ENCODE measurements at regions not wholly inside any gene's neighbourhood (a gene's known extent, or its start where the extent isn't known, plus 50 kb on each side); places are given as distances from the start of the nearest gene placed in this dataset.
"Not testable (repeated sequence)": the region's sequence is repeated elsewhere in the genome, so short reads cannot be mapped to it uniquely, and the experiment has no call there.

DNA sequence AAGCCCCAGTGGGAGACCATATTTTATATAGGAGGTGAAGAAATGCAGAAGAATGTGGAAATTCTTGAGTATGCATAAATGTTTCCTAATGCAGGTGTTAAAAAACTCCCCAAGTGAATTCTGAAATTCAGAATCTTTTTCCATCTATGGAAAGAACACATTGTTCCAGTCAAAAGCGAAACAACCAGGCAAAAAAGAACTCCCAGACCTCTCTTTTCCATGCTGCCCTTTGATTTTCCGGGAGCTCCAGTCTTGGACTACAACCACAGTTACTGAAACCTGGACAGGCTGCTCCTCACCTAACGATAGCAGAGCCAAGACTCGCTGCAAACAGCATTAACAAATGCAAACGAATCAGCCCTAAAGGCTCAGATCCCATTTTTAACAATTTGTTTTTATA is 108.7 kb upstream of the CNKSR3 start:
- no peak overlapping the region for H3K27ac ChIP-seq
- TF ChIP-seq, protein P1, sequence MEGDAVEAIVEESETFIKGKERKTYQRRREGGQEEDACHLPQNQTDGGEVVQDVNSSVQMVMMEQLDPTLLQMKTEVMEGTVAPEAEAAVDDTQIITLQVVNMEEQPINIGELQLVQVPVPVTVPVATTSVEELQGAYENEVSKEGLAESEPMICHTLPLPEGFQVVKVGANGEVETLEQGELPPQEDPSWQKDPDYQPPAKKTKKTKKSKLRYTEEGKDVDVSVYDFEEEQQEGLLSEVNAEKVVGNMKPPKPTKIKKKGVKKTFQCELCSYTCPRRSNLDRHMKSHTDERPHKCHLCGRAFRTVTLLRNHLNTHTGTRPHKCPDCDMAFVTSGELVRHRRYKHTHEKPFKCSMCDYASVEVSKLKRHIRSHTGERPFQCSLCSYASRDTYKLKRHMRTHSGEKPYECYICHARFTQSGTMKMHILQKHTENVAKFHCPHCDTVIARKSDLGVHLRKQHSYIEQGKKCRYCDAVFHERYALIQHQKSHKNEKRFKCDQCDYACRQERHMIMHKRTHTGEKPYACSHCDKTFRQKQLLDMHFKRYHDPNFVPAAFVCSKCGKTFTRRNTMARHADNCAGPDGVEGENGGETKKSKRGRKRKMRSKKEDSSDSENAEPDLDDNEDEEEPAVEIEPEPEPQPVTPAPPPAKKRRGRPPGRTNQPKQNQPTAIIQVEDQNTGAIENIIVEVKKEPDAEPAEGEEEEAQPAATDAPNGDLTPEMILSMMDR (conservative IDR thresholded peaks at IDR 0.05) = no peak
- no peak for TF ChIP-seq ZFX (IDR thresholded peaks at IDR 0.05)

DNA sequence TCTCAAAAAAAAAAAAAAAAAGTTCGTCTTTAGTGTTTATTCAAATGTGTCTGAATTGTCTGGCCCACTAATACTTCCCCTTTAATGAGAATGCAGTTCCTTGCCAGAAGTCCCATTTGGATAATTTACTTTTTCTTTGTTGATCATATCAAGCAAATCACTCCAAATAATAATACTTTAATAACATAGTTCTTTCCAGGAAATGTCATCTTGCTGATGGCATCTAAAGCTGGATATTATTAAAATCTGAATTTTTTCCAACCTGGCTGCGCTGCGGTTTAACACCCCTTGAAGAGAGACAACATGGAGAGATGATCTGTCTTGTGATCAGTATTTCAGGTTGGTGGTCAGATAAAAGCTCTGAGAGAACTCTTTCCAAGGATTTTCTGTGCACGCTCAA is 111.2 kb upstream of the CNKSR3 start:
- H3K27ac ChIP-seq = no peak overlapping the region
- no peak for TF ChIP-seq ZFX (IDR thresholded peaks at IDR 0.05)
- TF ChIP-seq, protein P1 (conservative IDR thresholded peaks at IDR 0.05) = no peak

DNA sequence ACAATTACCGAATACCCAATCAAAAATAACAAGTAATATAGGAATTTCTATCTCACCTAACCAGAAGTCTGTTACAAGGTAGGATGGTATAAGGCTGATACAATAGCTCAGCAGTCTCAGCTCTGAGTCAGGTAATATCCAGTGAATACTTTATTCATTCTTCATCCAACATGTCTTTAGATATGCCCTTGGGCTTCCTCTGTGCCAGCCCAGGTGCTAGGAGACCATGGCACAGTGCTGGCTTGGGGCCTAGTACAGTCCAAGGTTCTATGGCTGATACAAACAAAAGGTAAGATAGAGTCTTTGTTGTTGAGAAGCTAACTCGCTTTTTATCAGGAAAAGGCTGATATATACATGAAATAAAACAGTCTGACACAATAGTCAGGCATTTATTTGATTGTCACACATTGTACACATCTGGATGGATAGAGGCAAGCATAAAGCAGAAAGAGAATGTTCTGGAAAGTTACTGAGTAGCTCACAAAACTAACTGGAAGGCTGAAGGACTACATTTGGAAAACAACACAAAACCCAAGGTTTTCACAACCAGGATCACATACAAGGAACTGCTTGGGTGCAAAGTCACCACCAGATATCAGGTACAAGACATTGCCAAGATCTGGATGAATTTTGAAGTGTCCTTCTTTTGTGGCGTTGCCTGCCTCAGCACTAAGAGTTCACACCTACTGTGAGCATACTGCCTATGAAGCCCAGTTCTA is 110.4 kb upstream of the SCAF8 start:
- H3K27ac ChIP-seq = no peak overlapping the region
- no peak for TF ChIP-seq ZFX (IDR thresholded peaks at IDR 0.05)

DNA sequence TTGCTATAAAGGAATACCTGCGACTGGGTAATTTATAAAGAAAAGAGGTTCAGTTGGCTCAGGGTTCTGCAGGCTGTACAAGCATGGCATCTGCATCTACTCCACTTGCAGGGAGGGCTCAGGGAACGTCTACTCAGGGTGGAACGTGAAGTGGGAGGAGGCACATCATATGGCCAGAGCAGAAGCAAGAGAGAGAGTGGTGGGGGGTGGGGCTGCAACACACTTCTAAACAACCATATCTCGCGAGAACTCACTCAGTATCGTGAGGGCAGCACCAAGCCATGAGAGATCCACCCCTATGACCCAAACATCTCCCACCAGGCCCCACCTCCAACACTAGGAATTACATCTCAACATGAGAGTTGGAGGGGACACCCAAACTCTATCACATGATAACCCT is 109.8 kb upstream of the SCAF8 start:
- TF ChIP-seq ZFX (IDR thresholded peaks at IDR 0.05) = no peak
- TF ChIP-seq, protein P1 (conservative IDR thresholded peaks at IDR 0.05) = no peak
- H3K27ac ChIP-seq = no peak overlapping the region

DNA sequence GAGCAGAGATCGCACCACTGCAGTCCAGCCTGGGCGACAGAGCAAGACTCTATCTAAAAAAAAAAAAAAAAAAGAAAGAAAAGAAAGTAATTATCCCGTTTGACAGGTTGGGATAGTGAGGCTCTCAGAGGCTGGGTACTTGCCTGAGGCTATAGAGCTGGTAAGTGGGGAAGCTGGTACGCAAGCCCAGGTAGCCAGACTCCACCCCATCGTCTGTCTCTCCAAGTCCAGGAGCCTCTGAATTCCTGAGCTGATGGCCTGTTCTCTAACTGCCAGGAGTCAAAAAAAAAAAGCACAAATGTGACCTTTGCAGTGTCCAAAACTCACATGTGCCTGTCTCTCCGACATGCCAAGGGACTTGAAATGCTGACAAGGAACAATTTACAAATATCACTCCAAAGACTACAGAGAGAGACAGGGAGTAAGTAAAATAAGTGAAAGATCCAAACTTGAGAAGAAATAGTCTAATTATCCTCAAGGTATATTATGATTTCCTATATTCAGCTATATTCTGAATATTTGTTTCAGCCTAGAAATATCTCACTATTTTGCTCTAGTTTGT is 109.1 kb upstream of the SCAF8 start:
- no peak overlapping the region for H3K27ac ChIP-seq
- TF ChIP-seq, protein P1 (conservative IDR thresholded peaks at IDR 0.05) = no peak
- TF ChIP-seq ZFX (IDR thresholded peaks at IDR 0.05) = no peak

DNA sequence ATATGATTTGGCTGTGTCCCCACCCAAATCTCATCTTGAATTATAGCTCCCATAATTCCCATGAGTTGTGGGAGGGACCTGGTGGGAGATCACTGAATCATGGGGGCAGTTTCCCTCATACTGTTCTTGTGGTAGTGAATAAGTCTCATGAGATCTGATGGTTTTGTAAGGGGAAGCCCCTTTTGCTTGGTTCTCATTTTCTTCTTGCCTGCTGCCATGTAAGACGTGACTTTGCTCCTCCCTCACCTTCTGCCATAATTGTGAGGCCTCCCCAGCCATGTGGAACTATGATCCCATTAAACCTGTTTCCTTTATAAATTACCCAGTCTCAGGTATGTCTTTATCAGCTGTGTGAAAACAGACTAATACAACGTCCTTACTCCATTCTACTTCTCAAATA is 108.5 kb upstream of the SCAF8 start:
- H3K27ac ChIP-seq = not testable (repeated sequence)

DNA sequence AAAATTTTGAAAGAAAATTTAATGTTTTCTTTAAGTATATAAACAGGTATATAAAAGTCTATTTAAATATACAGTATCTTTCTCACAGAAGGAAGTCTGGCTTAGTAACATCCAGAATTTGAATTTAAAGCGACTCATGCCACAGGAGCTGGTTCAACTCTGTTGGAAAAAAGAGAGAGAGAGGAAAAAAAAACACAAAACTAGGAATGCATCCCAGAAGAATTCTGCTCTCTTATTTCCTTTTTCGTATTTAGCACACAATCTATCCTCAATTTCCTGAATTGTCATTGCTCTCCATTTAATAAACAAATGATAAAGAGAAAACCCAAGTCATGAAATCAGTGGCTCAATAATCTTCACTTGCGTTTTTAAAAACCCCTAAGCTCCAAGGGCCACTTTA is 107.5 kb upstream of the SCAF8 start:
- no peak overlapping the region for H3K27ac ChIP-seq
- TF ChIP-seq, protein P1 (conservative IDR thresholded peaks at IDR 0.05) = no peak
- TF ChIP-seq ZFX (IDR thresholded peaks at IDR 0.05) = no peak

DNA sequence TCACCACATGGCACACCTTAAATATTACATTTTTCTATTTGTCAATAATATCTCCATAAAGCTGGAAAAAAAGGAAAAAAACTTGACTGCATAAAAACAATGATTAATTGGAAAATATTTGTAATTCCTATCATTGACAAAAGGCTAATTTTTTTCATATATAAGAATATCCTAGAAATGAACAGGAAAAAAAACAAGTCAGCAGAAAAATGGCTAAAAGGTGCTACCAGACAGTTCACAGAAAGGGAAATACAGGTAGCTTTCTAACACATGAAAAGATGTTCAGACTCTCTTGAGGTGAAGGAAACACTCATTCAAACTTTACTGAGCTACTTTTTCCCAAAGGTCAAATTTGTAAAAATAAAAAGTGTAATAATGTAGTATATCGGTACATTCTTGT is 104.1 kb upstream of the SCAF8 start:
- no peak for TF ChIP-seq ZFX (IDR thresholded peaks at IDR 0.05)
- TF ChIP-seq, protein P1 (conservative IDR thresholded peaks at IDR 0.05) = no peak

More for the DNA sequence above, 104.1 kb upstream of the SCAF8 start:
- no peak overlapping the region for H3K27ac ChIP-seq
